H7 (cell line): ENCODE measurements at regions not wholly inside any gene's neighbourhood (a gene's known extent, or its start where the extent isn't known, plus 50 kb on each side); places are given as distances from the start of the nearest gene placed in this dataset.

Experiments
- DNase-seq: peaks from one replicate; pipeline ENCODE4 v3.0.0; 2012
- H3K27me3 ChIP-seq: 2 replicates; pipeline ENCODE4 v1.6.0; 2011; ENCODE audit warnings: mild to moderate bottlenecking, low read length; ENCODE audit not compliant: control insufficient read depth, insufficient read depth
- H3K36me3 ChIP-seq: replicated peaks from 2 replicates; pipeline ENCODE4 v1.5.1; 2011; ENCODE audit warnings: low read length; ENCODE audit not compliant: control insufficient read depth, insufficient read depth
- H3K4me3 ChIP-seq: 2 replicates; pipeline ENCODE4 v1.5.1; 2011; ENCODE audit warnings: low read depth, mild to moderate bottlenecking, control low read depth, low read length, moderate library complexity; ENCODE audit not compliant: insufficient read depth

- H3K36me3 ChIP-seq, result no peaks in the 10 kb centered on the region
- H3K4me3 ChIP-seq, result no peak overlapping the region
- DNase-seq, result no peak
- H3K27me3 ChIP-seq, result no peaks in the 10 kb centered on the region
These were observed 875.5 kb upstream of the FAM98A start for GRCh38 chr2:34474646-34475045.

GRCh38 chr2:34447097-34447496 lies 848.0 kb upstream of the FAM98A start:
- Histone ChIP-seq H3K4me3 (no peak overlapping the region), H3K27me3 (no peaks in the 10 kb centered on the region), H3K36me3 (no peaks in the 10 kb centered on the region)
- peak; percentile 9 for DNase-seq

- H3K27me3 ChIP-seq, result no peaks in the 10 kb centered on the region
- H3K4me3 ChIP-seq, result no peak overlapping the region
- H3K36me3 ChIP-seq, result no peaks in the 10 kb centered on the region
- DNase-seq, result no peak
These were observed 824.2 kb upstream of the FAM98A start for GRCh38 chr2:34423301-34423700.

- DNase-seq, result no peak
- Histone ChIP-seq H3K4me3 (no peak overlapping the region), H3K27me3 (no peaks in the 10 kb centered on the region)
These were observed 820.8 kb upstream of the FAM98A start for GRCh38 chr2:34419856-34420255.

GRCh38 chr2:34416856-34417255 lies 817.8 kb upstream of the FAM98A start:
- H3K4me3 ChIP-seq, result no peak overlapping the region
- H3K36me3 ChIP-seq, result no peaks in the 10 kb centered on the region
- no peak for DNase-seq
- H3K27me3 ChIP-seq, result no peaks in the 10 kb centered on the region

More at GRCh38 chr2:34419856-34420255, 820.8 kb upstream of the FAM98A start:
- no peaks in the 10 kb centered on the region for H3K36me3 ChIP-seq

GRCh38 chr2:34414856-34415255 lies 815.8 kb upstream of the FAM98A start:
- H3K27me3 ChIP-seq, result no peaks in the 10 kb centered on the region
- no peaks in the 10 kb centered on the region for H3K36me3 ChIP-seq
- no peak overlapping the region for H3K4me3 ChIP-seq
- no peak for DNase-seq

- H3K27me3 ChIP-seq, result no peaks in the 10 kb centered on the region
- H3K4me3 ChIP-seq, result no peak overlapping the region
- DNase-seq, result peak; percentile 14
- H3K36me3 ChIP-seq, result no peaks in the 10 kb centered on the region
These were observed 809.0 kb upstream of the FAM98A start for GRCh38 chr2:34408100-34408499.

- H3K4me3 ChIP-seq, result no peak overlapping the region
- DNase-seq, result no peak
- no peaks in the 10 kb centered on the region for H3K27me3 ChIP-seq
- H3K36me3 ChIP-seq, result no peaks in the 10 kb centered on the region
These were observed 804.4 kb upstream of the FAM98A start for GRCh38 chr2:34403512-34403911.

- Histone ChIP-seq H3K27me3 (no peaks in the 10 kb centered on the region), H3K4me3 (no peak overlapping the region), H3K36me3 (no peaks in the 10 kb centered on the region)
- no peak for DNase-seq
These were observed 803.3 kb upstream of the FAM98A start for GRCh38 chr2:34402376-34402775.

GRCh38 chr2:34401186-34401585 lies 802.1 kb upstream of the FAM98A start:
- no peaks in the 10 kb centered on the region for H3K36me3 ChIP-seq
- no peak for DNase-seq
- no peaks in the 10 kb centered on the region for H3K27me3 ChIP-seq
- no peak overlapping the region for H3K4me3 ChIP-seq

GRCh38 chr2:34388446-34388845 lies 789.3 kb upstream of the FAM98A start:
- H3K4me3 ChIP-seq, result no peak overlapping the region
- no peaks in the 10 kb centered on the region for H3K36me3 ChIP-seq
- H3K27me3 ChIP-seq, result no peaks in the 10 kb centered on the region
- DNase-seq, result no peak

- H3K36me3 ChIP-seq, result no peaks in the 10 kb centered on the region
- no peaks in the 10 kb centered on the region for H3K27me3 ChIP-seq
- DNase-seq, result no peak
These were observed 788.4 kb upstream of the FAM98A start for GRCh38 chr2:34387536-34387935.

GRCh38 chr2:34379586-34379985 lies 780.5 kb upstream of the FAM98A start:
- Histone ChIP-seq H3K27me3 (no peaks in the 10 kb centered on the region), H3K36me3 (no peaks in the 10 kb centered on the region), H3K4me3 (no peak overlapping the region)
- no peak for DNase-seq

More at GRCh38 chr2:34387536-34387935, 788.4 kb upstream of the FAM98A start:
- H3K4me3 ChIP-seq, result no peak overlapping the region

GRCh38 chr2:34373586-34374233 lies 774.6 kb upstream of the FAM98A start:
- Histone ChIP-seq H3K36me3 (no peaks in the 10 kb centered on the region), H3K4me3 (no peak overlapping the region), H3K27me3 (no peaks in the 10 kb centered on the region)
- DNase-seq, result no peak

- Histone ChIP-seq H3K36me3 (no peaks in the 10 kb centered on the region), H3K27me3 (no peaks in the 10 kb centered on the region), H3K4me3 (no peak overlapping the region)
- no peak for DNase-seq
These were observed 773.9 kb upstream of the FAM98A start for GRCh38 chr2:34372967-34373366.

- no peaks in the 10 kb centered on the region for H3K27me3 ChIP-seq
- H3K4me3 ChIP-seq, result no peak overlapping the region
- H3K36me3 ChIP-seq, result no peaks in the 10 kb centered on the region
- DNase-seq, result no peak
These were observed 772.6 kb upstream of the FAM98A start for GRCh38 chr2:34371711-34372110.
